AG09319 (cell line): ENCODE measurements at regions not wholly inside any gene's neighbourhood (a gene's known extent, or its start where the extent isn't known, plus 50 kb on each side); places are given as distances from the start of the nearest gene placed in this dataset.

Source experiments
- DNase-seq: peaks from one replicate; pipeline ENCODE4 v3.0.0-alpha.2; 2010; ENCODE audit warnings: low read depth; ENCODE audit errors: extremely low read depth
- TF ChIP-seq, protein P1 (sequence below): IDR thresholded peaks from 2 replicates; pipeline ENCODE4 v1.5.1; 2011; ENCODE audit warnings: low read depth, mild to moderate bottlenecking, inconsistent platforms, low read length, moderate library complexity

DNA sequence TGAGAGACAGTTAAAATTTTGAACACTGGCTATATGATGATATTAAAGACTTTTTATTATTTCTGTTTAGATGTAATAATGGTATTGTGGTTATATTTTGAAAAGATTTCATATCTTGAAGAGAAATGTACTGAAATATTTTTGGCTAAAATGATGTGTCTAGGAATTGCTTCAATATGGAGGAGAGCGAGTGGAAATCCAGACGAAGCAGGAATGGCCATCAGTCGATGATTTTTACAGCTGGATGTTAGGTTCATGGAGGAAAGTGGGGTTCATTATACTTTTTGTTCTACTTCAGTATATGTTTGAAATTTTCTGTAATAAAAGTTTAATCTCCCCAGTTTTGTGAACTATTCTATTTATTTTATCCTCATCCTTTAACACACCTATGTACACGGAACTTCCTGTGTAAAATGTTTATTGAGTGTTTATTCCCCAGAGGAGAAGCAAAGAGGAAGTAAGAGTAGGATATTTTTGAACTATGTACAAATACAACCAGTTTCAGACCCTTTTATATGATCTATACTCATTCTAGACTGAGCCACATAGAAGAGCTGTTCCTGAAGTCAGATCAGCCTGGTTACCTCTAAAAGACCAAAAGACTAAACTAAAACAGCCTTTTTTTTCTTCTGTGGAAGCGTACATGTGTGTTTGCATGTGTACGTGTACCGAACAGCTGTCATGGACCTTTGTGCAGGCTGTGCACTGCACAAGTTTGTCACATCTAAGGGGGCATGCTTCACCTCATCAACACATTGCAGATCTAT lies 211.0 kb upstream of the NUDT4 start:
- DNase-seq: no peak
- TF ChIP-seq, protein P1, sequence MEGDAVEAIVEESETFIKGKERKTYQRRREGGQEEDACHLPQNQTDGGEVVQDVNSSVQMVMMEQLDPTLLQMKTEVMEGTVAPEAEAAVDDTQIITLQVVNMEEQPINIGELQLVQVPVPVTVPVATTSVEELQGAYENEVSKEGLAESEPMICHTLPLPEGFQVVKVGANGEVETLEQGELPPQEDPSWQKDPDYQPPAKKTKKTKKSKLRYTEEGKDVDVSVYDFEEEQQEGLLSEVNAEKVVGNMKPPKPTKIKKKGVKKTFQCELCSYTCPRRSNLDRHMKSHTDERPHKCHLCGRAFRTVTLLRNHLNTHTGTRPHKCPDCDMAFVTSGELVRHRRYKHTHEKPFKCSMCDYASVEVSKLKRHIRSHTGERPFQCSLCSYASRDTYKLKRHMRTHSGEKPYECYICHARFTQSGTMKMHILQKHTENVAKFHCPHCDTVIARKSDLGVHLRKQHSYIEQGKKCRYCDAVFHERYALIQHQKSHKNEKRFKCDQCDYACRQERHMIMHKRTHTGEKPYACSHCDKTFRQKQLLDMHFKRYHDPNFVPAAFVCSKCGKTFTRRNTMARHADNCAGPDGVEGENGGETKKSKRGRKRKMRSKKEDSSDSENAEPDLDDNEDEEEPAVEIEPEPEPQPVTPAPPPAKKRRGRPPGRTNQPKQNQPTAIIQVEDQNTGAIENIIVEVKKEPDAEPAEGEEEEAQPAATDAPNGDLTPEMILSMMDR: no peak

DNA sequence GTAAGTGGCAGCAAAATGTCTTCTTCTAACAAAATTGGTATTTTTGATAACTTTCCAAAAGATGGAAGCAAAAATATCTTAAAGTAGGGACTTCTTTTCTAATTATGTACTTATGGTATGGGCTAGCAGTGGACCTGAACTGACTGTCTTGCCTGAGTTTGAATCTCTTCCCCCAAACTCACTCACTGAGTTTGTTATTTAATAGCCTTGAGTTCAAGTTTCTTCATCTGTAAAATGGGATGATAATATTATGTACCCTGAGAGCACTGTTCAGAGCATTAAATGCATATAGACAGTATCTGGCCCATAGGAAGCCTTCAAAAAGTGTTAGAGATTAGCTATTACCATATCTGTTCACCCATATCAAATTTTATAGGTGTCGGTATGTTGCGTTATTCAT lies 210.4 kb upstream of the NUDT4 start:
- DNase-seq: no peak
- TF ChIP-seq, protein P1: no peak

DNA sequence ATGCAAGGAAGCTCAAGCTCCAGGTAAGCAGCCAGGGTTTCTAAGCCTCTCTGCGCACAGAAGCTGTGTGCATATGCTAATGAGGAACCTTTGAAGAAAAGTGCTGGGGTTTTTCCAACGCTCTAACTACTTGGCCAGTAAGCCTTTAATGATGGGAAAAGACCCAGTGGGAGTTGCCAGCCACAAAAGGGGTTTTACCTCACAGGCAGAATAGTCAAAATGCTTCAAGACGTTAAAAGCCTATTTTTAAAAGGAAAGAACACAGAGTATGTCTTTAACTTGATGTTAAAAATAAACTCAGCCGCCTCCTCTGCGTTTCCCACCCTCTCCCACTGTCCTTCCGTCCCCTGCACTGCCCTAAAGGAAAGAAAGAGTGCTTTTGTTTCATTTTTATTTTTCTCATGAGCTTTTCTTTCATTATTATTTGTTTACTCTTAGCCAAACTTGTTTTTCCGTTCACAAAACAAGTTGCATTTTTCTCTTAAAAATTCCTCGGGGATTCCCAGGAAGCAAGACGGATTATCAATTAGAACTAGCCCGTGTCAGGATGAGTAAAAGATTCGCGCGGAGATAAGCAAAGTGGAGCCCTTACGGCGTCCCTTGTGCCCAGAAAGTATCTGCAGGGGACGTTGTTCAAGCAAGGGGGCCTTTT lies 209.8 kb upstream of the NUDT4 start:
- TF ChIP-seq, protein P1: no peak
- no peak for DNase-seq

DNA sequence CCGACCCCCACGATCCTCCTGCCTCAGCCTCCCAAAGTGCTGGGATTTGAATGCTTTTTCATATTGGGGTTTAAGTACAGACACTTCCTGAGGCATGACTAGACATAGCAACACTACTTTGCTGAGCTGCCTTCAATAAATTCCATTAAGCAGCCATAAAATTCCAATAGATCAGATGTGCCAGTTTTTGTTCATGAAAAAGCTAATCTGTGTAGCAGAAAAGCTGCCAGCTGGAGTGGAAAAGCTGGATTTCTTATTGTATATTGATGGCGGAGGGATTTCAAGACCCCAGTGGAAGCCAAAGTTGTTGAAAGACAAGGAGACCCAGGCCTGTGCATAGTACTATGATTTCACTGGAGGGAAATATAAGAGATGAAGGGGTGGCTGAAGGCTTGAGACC lies 209.0 kb upstream of the NUDT4 start:
- TF ChIP-seq, protein P1: no peak
- DNase-seq: no peak

DNA sequence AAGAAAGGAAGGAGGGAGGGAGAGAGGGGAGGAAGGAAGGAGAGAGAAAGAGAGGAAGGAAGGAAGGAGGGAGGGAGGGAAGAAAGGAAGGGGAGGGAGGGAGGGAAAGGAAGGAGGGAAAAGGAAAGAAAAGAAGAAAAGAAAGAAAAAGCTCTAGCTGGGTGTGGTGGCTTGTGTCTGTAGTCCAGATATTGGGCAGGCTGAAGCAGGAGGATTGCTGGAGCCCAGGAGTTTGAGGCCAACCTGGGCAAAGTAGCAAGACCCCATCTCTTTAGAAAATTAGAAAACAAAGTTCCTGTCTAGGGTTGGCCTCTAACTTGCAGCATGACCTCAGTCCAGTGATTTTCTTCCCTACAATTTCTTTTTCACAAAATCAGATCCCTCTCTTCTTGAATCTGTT lies 208.2 kb upstream of the NUDT4 start:
- TF ChIP-seq, protein P1: no peak

DNA sequence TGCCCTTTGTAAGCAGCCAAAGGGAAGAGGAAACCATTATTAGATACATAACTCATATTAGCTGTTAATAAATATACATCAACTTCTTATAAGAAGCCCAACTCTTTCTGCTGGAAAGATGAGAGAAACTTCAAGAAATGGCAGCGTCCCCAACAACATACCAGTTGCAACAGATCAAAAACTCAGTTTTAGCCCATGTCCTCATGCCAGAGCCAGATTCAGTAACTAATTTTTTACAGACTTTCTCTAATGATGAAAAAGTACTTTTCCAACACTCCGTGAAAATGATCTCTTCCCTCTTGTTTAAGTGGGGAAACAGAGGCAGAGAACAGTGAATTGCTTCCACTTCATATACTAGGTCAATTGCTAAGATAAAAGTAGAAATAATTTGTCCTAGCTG lies 206.8 kb upstream of the NUDT4 start:
- TF ChIP-seq, protein P1: no peak

More for the DNA sequence above, 208.2 kb upstream of the NUDT4 start:
- no peak for DNase-seq

DNA sequence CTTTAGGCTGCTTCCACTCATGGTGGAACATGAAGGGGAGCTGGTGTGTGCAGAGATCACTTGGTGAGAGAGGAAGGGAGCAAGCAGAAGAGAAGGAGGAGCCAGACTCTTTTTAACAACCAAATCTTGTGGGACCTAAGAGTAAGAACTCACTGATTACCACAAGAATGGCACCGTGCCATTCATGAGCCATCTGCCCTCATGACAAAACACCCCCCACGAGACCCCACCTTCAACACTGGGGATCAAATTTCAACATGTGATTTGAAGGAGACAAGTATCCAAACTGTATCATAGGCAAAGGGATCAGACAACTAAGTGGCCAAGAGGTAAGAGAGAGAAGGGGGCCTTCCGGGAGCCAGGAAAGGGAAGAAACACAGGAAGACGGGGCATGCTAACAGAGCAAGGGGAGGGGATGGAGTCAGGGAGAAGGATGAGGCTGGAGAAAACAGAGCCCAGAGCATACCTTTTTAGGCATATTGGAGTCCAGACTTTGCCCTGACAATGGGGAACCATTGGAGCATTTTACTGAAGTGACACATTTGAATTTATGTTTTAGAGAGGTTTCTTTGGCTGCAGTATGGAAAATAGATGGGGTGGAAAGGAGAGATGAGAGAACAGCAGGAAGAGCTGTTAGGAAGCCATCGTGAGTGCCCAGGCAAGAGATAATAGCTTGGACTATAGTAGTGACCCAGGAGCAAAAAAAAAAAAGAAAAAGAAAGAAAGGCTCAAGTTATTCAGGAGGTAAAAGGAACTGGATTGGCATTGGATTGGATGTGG lies 204.4 kb upstream of the NUDT4 start:
- DNase-seq: no peak
- TF ChIP-seq, protein P1: no peak

More for the DNA sequence above, 206.8 kb upstream of the NUDT4 start:
- no peak for DNase-seq
